Activated naive CD8-positive, alpha-beta T cell treated with anti-CD3 and anti-CD28 coated beads for 36 hours (primary cell): ENCODE measurements at regions not wholly inside any gene's neighbourhood (a gene's known extent, or its start where the extent isn't known, plus 50 kb on each side); places are given as distances from the start of the nearest gene placed in this dataset.

Experiments used
- DNase-seq: peaks from one replicate; pipeline ENCODE4 v3.0.0; 2021
- H3K27ac Mint-ChIP-seq: one replicate; pipeline ENCODE4 v1.8.0; 2022; ENCODE audit warnings: mild to moderate bottlenecking, moderate library complexity, mixed read lengths
- H3K27me3 Mint-ChIP-seq: one replicate; pipeline ENCODE4 v1.8.0; 2022; ENCODE audit warnings: mild to moderate bottlenecking, mixed read lengths
- H3K36me3 Mint-ChIP-seq: one replicate; pipeline ENCODE4 v1.8.0; 2021; ENCODE audit warnings: mild to moderate bottlenecking, mixed read lengths
- H3K4me1 Mint-ChIP-seq: one replicate; pipeline ENCODE4 v1.8.0; 2021; ENCODE audit warnings: mixed read lengths
- H3K4me3 Mint-ChIP-seq: one replicate; pipeline ENCODE4 v1.8.0; 2022; ENCODE audit warnings: mild to moderate bottlenecking, moderate library complexity, mixed read lengths
- H3K9me3 Mint-ChIP-seq: one replicate; pipeline ENCODE4 v1.8.0; 2022; ENCODE audit warnings: mixed read lengths

DNA sequence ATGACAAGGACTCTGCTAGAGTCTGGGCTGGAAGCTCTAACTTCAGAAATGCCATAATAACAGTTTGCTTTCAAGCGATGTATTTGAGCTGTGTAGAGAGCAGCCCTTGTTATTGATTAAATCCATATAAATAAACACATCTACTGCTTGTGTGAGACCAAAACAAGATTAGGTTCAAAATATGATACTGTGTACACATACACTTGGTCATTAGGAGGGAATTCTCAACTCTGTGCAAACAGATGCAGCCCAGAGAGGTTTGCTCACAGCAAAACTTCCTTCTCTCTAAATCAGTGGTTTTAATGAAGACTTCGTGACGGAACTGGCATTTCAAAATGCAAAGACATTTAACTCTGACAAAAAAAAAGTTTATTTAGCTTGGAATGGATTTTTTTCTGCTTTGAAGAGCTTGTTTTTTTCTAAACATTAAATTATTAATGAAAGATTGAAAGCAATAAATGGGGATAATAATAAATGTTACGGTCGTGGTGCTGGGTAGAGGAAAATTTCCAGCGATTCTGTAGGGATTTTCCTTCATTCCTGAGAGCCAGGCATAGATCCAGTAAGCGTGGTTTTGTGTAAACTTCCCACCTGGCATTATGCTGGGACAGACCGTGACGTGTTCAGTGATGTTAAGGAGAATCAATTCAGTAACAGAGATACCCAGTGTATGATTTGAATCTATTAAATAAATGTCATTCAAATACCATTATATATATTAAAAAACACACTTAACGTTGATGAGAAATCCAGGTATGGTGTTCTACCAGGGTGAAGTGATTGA, 213.7 kb downstream of the TEX29 start:
- Mint-ChIP-seq H3K36me3 (no peaks in the 10 kb centered on the region), H3K4me1 (peaks cover 12% of the 10 kb centered on the region), H3K27ac (no peak overlapping the region), H3K27me3 (peaks cover 67% of the 10 kb centered on the region), H3K9me3 (no peaks in the 10 kb centered on the region), H3K4me3 (no peak overlapping the region)
- no peak for DNase-seq

DNA sequence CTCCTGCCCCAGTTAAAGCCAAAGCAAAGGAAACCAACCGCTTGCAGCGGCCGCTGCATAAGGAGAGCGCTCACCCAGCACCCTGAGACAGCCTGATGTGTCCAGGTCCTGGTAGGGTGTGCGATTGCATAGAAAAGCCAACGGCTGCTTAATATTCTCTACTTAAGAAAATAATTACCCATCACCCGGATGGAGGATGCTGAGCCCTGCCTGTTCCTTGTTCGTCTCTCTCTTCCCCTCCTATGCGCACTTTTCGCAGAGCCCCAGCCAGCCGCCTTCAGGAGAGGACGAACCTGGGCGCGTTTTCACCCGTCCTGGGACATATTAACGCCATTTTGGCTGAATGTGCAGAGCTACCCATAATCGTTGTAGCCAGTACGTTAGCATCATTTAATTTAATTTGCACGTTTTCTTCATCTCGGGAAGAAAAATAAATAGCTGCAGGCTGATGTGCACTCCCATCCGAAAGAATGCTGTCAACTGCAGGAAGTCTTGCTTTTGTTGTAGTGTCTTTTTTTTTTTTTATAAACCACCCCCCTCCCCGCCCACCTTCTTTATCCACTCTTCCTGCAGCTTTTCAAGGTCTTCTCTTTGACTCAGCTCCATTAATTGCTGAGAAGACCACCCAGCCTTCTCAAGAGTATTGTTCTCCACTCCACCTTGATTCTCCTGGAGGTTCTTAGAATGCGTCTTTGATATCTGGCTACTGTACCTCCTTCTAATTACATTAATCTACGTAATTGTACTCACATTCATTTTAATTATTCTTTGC, 214.5 kb downstream of the TEX29 start:
- peaks cover 64% of the 10 kb centered on the region for H3K27me3 Mint-ChIP-seq
- no peak overlapping the region for H3K27ac Mint-ChIP-seq
- no peaks in the 10 kb centered on the region for H3K9me3 Mint-ChIP-seq
- H3K4me1 Mint-ChIP-seq: peaks cover 12% of the 10 kb centered on the region
- no peak overlapping the region for H3K4me3 Mint-ChIP-seq
- no peaks in the 10 kb centered on the region for H3K36me3 Mint-ChIP-seq
- no peak for DNase-seq

DNA sequence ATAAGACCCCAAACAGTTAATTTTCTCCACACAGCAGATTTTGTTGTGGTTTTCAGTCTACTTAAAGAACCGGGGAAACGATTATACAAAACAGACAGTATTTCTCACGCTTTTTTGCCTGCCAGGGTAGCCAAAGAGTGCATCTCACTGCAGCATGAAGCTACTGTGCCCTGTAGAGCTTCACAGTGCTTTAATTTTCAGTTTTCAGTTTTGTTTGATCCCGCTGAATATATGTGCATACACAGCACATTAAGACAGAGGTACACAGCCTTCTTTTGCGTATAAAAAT, 215.0 kb downstream of the TEX29 start:
- Mint-ChIP-seq H3K4me1 (peaks cover 12% of the 10 kb centered on the region), H3K4me3 (no peak overlapping the region), H3K27me3 (peaks cover 64% of the 10 kb centered on the region), H3K9me3 (no peaks in the 10 kb centered on the region), H3K36me3 (no peaks in the 10 kb centered on the region), H3K27ac (no peak overlapping the region)
- no peak for DNase-seq

DNA sequence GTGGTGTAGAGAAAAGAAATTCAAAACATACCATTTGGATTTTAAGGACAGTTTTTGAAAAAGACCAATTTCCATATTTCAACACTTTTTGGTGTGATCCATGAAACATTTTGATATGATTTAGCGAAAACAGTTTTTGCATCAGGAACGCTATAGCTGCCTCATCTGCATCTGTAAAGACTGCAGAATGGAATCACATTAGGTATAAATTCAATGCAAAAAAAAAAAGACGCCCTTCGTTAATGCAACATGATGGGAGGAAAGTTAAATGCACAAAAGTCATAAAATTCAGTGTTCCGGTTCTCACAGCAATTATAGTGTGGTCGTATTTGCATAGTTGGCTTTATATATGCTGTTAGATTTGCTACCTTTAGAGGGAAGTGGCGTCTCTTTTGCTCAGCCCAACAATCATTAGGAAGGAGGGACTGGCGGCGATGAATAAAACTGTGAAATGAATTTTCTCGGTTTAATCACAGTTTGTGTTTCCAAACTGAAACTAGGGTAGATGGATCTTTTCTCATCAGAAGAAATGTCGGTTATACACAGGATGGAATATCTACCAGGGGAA, 215.7 kb downstream of the TEX29 start:
- Mint-ChIP-seq H3K4me3 (no peak overlapping the region), H3K27me3 (peaks cover 64% of the 10 kb centered on the region)

DNA sequence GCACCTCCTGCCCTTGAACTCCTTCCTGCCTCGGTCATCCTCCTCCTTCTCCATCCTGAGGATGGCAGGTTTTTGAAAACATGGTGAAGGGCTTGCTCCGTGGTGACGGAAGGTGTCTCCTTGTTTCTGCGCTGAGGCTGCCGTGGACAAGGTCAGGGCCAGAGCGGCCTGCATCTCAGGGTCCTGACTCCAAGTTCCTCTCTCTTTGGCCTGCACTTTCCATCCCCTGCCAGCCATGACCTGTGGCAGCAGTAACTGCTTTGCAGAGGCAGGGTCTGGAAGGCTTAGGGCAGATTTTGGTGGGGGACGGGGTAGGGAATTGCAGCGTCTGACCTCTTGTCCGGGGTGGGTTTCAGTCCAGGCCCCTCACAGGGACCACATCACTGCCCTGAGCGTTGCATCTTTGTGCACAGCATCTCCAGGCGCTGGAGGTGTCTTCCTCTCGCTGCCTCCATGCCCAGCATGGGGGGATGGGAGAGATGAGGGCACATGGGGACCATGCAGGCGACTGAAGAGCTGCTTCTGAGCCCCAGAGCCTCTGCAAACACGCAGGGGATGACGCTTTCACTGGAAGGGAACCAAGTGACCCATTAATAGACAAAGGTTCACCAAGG, 216.8 kb downstream of the TEX29 start:
- no peak for DNase-seq
- Mint-ChIP-seq H3K27ac (no peak overlapping the region), H3K27me3 (peaks cover 54% of the 10 kb centered on the region), H3K4me3 (no peak overlapping the region), H3K36me3 (no peaks in the 10 kb centered on the region), H3K9me3 (no peaks in the 10 kb centered on the region), H3K4me1 (peaks cover 12% of the 10 kb centered on the region)

More for the DNA sequence above, 215.7 kb downstream of the TEX29 start:
- Mint-ChIP-seq H3K36me3 (no peaks in the 10 kb centered on the region), H3K4me1 (peaks cover 12% of the 10 kb centered on the region), H3K9me3 (no peaks in the 10 kb centered on the region), H3K27ac (no peak overlapping the region)
- DNase-seq: no peak

DNA sequence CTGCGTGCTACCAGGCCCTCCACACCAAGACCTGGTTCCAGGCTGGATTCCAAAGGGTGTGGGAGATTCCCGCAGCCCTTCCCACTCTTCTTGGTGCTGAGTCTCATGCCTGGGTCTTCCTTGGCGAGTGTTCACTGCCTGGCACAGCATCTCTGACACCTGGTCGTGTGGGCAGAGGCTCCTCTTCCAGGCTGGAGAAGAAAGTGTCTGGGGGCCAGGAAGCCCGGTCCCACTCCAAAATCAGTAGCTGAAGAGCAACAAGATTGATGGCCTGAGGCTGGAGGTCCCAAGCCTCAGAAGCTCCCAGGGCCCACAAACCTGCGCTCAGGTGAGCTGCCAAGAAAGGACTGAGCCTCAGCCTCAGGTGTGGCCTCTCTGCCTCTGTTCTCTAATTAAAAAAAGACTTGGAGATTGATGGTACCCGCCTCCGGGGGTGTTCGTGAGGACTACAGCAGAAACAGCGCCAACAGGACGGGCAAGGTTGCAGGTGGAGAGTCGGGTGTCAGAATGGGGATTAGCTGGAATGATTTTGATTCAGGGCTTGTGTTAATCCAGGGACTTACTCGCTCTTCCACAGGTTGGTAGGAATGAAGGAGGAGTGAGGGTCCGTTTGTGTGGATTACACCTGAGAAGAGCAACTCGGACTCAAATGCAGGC, 217.5 kb downstream of the TEX29 start:
- Mint-ChIP-seq H3K36me3 (no peaks in the 10 kb centered on the region), H3K4me1 (peaks cover 12% of the 10 kb centered on the region), H3K9me3 (no peaks in the 10 kb centered on the region), H3K27ac (no peak overlapping the region), H3K4me3 (no peak overlapping the region), H3K27me3 (peaks cover 54% of the 10 kb centered on the region)
- no peak for DNase-seq

DNA sequence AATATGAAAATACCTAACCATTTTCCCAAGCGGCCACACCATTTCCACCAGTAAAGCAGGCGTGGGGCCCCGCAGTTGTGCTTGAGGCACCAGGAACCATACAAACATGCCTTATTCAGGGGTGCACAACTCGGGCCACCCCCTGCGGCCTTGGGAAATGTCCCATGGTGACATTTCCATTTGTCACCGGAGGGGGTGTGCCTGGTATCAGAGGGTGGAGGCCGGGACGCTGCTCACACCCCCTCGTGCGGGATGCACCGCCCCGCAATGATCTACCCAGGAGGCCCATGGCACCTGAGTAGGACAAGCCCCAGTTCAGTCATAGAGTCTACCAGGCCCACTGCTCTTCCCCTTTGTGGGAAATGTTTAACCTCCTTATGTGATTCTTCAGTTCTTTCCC, 218.8 kb downstream of the TEX29 start:
- Mint-ChIP-seq H3K27me3 (peaks cover 44% of the 10 kb centered on the region), H3K4me3 (no peak overlapping the region), H3K4me1 (peaks cover 12% of the 10 kb centered on the region), H3K27ac (no peak overlapping the region), H3K9me3 (peaks cover 1% of the 10 kb centered on the region), H3K36me3 (no peaks in the 10 kb centered on the region)
- DNase-seq: no peak

DNA sequence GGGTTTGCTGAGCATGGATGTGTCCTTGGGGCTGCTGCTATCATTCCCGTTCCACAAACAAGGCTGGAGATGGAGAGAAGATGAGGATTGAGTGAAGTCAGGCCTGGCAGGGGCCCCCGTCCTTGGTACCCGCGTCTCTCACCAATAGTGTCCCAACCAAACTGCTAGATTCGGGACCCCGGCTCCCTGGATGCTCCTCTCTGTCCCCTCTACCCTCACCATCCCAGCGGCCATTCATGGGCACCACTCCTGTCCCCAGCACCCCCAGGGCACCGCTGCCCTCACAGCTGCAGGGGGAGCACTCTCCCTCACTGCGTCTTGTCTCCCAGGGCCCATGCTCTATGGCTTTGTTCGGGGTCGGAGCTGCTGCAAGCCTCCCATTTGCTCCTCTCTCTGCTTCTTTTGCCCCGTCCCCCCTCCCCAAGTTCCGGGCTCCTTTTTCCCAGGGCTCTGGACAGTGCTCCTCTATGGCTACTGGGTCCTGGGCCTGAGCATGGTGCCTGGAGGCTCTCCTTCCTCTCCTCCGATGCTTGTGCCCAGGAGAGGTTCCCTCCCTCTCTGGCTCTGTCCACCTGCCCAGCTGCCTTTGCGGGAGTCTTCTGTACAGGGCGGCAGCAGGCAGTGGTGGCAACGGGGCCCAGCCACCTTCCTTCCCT, 219.5 kb downstream of the TEX29 start:
- Mint-ChIP-seq H3K4me3 (no peak overlapping the region), H3K9me3 (peaks cover 1% of the 10 kb centered on the region), H3K27ac (no peak overlapping the region), H3K36me3 (no peaks in the 10 kb centered on the region), H3K27me3 (peaks cover 40% of the 10 kb centered on the region), H3K4me1 (peaks cover 9% of the 10 kb centered on the region)
- no peak for DNase-seq

DNA sequence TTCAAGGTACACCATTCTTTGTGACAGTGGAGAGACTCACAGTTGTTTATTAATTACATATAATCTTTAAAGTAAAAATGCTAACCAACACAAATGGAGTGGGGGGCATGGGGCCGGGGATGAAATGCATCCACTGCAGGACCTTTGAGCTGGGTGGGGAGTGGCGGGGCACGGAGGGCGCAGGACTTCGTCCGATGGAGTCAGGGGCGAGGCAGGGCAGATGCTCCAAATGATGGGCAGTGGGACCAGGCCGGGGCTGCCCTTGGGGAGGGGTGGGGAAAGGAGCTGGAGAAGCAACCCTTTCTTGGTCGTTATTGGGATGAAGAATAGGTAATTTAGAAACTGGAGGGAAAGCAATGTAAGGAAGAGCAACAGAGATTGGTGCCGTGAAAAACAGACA, 220.0 kb downstream of the TEX29 start:
- H3K4me1 Mint-ChIP-seq: peaks cover 4% of the 10 kb centered on the region
- H3K27ac Mint-ChIP-seq: no peak overlapping the region
- H3K27me3 Mint-ChIP-seq: peaks cover 34% of the 10 kb centered on the region
- H3K36me3 Mint-ChIP-seq: no peaks in the 10 kb centered on the region
- H3K4me3 Mint-ChIP-seq: no peak overlapping the region
- DNase-seq: no peak
- peaks cover 1% of the 10 kb centered on the region for H3K9me3 Mint-ChIP-seq

DNA sequence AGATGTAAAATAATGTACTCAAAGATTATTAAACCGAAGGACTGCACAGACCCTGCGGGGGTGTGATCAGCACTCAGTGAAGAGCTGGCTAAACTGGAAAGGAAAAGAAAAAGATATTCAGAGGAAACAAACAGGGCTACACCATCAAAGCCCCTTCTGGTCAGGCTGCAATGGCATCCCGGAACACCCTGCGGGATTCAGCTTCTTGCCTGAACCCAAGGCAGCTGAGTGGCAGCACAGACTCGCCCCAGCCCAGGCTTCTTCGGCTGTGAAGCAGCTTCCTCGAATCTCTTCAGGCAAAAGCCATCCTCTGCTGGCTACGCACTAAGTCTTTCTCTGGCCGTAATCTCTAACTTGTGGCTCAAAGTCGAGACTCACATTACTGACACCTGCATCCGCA, 220.9 kb downstream of the TEX29 start:
- DNase-seq: no peak
- Mint-ChIP-seq H3K4me1 (no peaks in the 10 kb centered on the region), H3K36me3 (no peaks in the 10 kb centered on the region), H3K27me3 (peaks cover 25% of the 10 kb centered on the region), H3K9me3 (peaks cover 1% of the 10 kb centered on the region), H3K27ac (no peak overlapping the region), H3K4me3 (no peak overlapping the region)

DNA sequence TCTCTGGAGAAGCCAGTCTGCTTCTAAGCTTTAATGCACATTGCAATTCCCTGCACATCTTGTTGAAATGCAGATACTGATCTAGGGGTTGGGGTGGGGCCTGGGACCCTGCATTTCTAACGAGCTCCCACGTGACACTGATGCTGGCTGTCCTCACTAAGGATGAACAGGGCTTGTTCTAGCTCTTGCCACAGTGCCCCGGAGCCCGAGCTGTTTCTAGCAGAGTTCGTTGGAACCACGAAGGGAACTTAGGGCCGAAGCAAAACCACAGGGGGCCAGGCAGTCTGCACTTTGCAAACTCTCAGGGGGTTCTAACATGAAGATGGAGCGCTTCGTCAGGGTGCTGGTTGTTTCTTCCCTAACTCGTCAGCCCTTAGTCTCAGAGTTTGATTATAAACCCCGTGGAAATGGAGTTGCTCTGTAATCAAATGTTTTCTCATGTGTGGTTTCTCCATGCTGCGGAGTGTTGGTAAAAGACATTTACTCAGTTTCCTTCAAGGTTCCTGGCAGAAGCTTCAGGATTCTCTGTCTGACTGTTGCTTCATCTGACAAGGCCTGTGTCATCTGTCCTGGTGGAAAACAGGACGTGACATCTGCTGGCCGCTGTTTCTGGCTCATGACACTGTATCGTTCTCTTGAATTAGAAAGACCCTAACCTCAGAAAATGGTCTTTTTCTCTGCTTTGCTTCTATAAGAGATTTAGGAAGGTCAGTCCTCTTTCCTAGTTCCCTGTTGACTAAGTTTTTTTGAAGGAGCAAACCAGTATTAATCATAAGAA, 221.5 kb downstream of the TEX29 start:
- Mint-ChIP-seq H3K27ac (no peak overlapping the region), H3K9me3 (peaks cover 1% of the 10 kb centered on the region), H3K27me3 (peaks cover 19% of the 10 kb centered on the region), H3K4me1 (no peaks in the 10 kb centered on the region), H3K36me3 (no peaks in the 10 kb centered on the region), H3K4me3 (no peak overlapping the region)
- no peak for DNase-seq

DNA sequence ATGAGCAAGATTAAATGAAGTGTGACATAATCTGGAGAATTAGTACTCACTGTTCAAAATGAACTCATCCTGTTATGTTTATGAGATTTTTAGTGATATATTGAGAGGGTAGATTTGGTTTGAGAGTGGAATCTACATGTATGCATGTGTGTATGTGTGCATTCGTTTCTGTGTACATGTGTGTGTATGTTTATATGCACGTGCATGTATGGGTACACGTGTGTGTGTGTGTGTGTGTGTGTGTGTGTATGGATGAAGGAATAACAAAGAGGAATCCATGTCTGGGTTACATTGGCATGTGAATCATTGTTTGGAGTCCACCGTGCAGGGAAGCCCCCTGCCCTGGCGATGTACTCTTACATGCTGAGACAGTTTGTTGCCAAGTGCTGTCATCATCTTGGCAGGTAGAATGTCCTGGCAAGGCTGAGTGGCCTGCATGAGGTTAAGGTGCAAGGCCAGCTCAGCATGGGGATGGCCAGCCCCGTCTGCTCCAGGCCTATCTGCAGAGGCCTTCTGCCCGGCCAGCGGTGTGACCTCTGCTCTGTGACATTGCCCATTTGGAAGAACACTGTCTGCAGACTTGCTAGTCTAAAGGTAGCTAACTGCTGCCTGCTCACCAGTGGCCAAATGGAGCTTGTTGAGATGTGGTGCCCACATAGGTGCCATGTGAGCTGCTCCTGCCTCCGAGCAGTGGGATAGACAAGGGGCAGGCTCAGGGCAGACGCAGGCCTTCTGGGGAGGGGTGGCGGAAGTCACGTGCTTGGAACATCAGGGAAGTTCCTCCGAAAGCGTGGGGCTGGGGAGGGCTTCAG, 222.3 kb downstream of the TEX29 start:
- no peak for DNase-seq
- Mint-ChIP-seq H3K4me1 (no peaks in the 10 kb centered on the region), H3K36me3 (no peaks in the 10 kb centered on the region), H3K27me3 (peaks cover 11% of the 10 kb centered on the region), H3K27ac (no peak overlapping the region), H3K4me3 (no peak overlapping the region), H3K9me3 (peaks cover 1% of the 10 kb centered on the region)

DNA sequence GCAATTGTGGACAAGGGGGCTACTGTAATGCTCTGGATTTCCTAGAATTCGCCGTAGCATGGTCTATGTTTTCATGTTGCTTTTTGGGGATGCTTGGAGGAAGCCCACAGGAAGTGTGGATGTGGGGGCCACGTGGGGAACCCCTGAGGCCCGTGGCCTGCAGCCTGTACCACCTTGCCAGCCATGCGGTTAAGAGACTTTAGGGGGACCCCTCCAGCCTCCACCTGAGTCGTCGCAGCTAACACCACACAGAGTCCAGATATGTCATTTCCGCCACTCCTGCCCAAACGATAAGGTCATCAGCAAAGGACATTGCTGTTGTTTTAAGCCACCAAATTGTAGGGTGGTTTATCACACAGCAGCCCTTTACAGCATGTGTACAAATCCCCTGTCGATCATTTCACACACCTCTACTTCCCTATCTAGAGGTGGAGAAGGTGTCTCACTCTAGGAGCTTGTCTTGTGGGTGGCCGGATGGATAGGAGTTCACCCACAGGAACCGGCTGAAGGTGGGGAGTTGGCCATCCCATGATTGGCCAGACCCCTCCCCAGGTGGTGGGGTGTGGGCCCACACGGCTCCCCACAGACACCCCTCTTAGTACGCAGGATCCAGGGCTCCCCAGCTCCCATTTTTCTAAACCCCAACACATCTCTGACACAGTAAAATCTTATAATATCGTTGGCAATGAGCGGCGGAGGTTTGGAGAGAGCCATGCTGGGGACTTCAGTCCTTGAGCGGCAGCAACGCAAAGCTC, 226.7 kb downstream of the TEX29 start:
- Mint-ChIP-seq H3K4me3 (no peak overlapping the region), H3K9me3 (peaks cover 1% of the 10 kb centered on the region), H3K27ac (no peak overlapping the region), H3K4me1 (no peaks in the 10 kb centered on the region), H3K27me3 (no peaks in the 10 kb centered on the region), H3K36me3 (no peaks in the 10 kb centered on the region)
- no peak for DNase-seq
